Body of pancreas (tissue), 4 donors: ENCODE measurements at regions not wholly inside any gene's neighbourhood (a gene's known extent, or its start where the extent isn't known, plus 50 kb on each side); places are given as distances from the start of the nearest gene placed in this dataset.

Experiments used
- ATAC-seq: fragments of 150-250 bp; one replicate; pipeline ENCODE4 v1.9.1; 2016
- DNase-seq, 4 donors: peaks; one replicate each; pipeline ENCODE4 v3.0.0-alpha.2; 2019
- H3K27ac ChIP-seq, 4 donors: fragments of 200-600 bp; sonication (generic); 1 replicate in 3 of 4; 2 replicates in 1 of 4; pipeline versions ENCODE4 v1.5.1 to v1.6.1; 2016 to 2019; ENCODE audit warnings: mild to moderate bottlenecking in 1 of 4, mixed read lengths in 1 of 4, moderate library complexity in 1 of 4
- H3K27me3 ChIP-seq, 2 donors: fragments of 200-600 bp; sonication (generic); one replicate each; pipeline ENCODE4 v1.6.0; 2016; ENCODE audit warnings: mild to moderate bottlenecking in 1 of 2
- H3K36me3 ChIP-seq, 2 donors: fragments of 200-600 bp; sonication (generic); replicated peaks in 1 of 2; 2 replicates each; pipeline ENCODE4 v1.5.1; 2016; ENCODE audit warnings: low read depth in 2 of 2; ENCODE audit not compliant: insufficient read depth in 1 of 2
- H3K4me1 ChIP-seq: fragments of 200-600 bp; sonication (generic); one replicate; pipeline ENCODE4 v1.6.0; 2016
- H3K4me3 ChIP-seq, 2 donors: fragments of 200-600 bp; sonication (generic); 1 replicate in 1 of 2; 2 replicates in 1 of 2; pipeline ENCODE4 v1.5.1; 2016 to 2019
- H3K9me3 ChIP-seq, 3 donors: fragments of 200-600 bp; sonication (generic); 1 replicate in 2 of 3; 2 replicates in 1 of 3; pipeline ENCODE4 v1.5.1; 2016
- POLR2A ChIP-seq, 3 donors: fragments of 450-650 bp; IDR thresholded peaks; one replicate each; pipeline ENCODE4 v1.6.1; 2016; ENCODE audit warnings: antibody characterized with exemption in 3 of 3, mild to moderate bottlenecking in 2 of 3
- WGBS, 2 donors: methylation state at CpG; one replicate each; pipeline ENCODE4 v1.1.5; 2017; 5-methylcytosine and 5-hydroxymethylcytosine counted together
- intact Hi-C: fragments of 100-400 bp; cut with DNase I; formaldehyde crosslinking; loops from one replicate; pipeline ENCODE4 v1.15.1; 2023
- TF ChIP-seq, protein P1 (sequence below), 7 experiments: fragments of 450-650 bp in 4 of 7; fragments of 200-600 bp in 3 of 7; sonication (generic) in 3 of 7; IDR thresholded peaks; one replicate each; pipeline ENCODE4 v1.5.1; 2016 to 2019; ENCODE audit warnings: antibody characterized with exemption in 7 of 7

- DNase-seq (peak; percentile 98 to 99 (median 98)), ATAC-seq (peak; percentile 98)
- Histone ChIP-seq H3K4me1 (peaks cover 19% of the 10 kb centered on the region), H3K27ac (peak overlapping the region; percentile 66 to 81 (median 72)), H3K4me3 (no peak overlapping the region), H3K27me3 (no peaks in the 10 kb centered on the region), H3K36me3 (no peaks in the 10 kb centered on the region), H3K9me3 (no peaks in the 10 kb centered on the region)
- WGBS, 2 donors = 0 to 1% methylated on average over 4 of the region's 4 CpGs
- intact Hi-C loops = loop anchor here (10.0 kb wide), 2 partner anchors 123 to 193 kb away; partner anchors contain the start of gene GADD45A
- TF ChIP-seq, protein P1, sequence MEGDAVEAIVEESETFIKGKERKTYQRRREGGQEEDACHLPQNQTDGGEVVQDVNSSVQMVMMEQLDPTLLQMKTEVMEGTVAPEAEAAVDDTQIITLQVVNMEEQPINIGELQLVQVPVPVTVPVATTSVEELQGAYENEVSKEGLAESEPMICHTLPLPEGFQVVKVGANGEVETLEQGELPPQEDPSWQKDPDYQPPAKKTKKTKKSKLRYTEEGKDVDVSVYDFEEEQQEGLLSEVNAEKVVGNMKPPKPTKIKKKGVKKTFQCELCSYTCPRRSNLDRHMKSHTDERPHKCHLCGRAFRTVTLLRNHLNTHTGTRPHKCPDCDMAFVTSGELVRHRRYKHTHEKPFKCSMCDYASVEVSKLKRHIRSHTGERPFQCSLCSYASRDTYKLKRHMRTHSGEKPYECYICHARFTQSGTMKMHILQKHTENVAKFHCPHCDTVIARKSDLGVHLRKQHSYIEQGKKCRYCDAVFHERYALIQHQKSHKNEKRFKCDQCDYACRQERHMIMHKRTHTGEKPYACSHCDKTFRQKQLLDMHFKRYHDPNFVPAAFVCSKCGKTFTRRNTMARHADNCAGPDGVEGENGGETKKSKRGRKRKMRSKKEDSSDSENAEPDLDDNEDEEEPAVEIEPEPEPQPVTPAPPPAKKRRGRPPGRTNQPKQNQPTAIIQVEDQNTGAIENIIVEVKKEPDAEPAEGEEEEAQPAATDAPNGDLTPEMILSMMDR (IDR thresholded peaks at IDR 0.05) = peak; percentile 82 to 97 (median 95)
- TF ChIP-seq POLR2A (IDR thresholded peaks at IDR 0.05) = peak in 2 of 3 donors; percentile 21 to 31
These were observed 123.3 kb upstream of the GADD45A start for GRCh38 chr1:67561704-67562113.

DNA sequence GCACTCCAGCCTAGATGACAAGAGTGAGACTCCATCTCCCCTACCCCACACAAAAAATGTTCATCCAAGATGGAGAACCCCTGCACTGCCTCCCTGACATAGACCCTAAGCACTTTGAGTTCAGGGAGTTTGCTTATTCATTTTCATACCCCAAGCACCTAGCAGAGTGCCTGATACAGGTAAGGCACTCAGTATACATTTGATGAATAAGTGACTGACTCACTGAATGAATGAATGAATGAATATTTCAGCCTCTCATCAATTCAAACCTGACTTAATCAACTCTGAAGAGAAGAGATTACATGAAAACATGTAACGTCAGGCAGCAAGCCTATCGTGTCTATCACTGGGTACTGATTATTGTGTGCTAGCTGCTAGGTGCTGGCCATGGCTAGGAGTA is 121.3 kb upstream of the GADD45A start:
- Histone ChIP-seq H3K4me3 (no peak overlapping the region), H3K36me3 (no peaks in the 10 kb centered on the region), H3K9me3 (no peaks in the 10 kb centered on the region), H3K27me3 (no peaks in the 10 kb centered on the region), H3K4me1 (peaks cover 19% of the 10 kb centered on the region), H3K27ac (peak overlapping the region in 1 of 4 donors; percentile 28)
- DNase-seq (no peak), ATAC-seq (no peak)
- 86 to 88% methylated on average over 2 of the region's 2 CpGs for WGBS, 2 donors
- intact Hi-C loops = loop anchor here (10.0 kb wide), 2 partner anchors 121 to 191 kb away; partner anchors contain the start of gene GADD45A
- no peak for TF ChIP-seq POLR2A (IDR thresholded peaks at IDR 0.05)
- TF ChIP-seq, protein P1 (IDR thresholded peaks at IDR 0.05) = no peak

DNA sequence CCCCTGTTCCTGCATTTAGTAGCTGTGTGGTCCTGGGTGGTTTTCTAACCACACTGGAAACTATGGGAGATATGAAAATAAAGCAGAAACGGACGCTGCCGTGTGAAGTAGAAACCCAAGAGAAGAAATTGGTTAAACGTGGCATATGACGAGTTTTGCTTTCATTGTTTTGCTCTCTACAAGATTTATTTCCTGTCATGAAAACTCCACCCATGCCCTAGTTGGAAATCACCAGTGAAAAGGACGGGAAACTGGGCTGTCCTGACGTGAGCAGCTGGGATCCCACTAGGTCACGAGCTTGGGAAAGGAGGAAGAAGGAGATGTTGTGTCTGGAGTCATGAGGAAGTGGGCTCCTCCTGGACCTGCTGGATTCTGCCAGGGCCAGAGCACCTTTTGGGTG is 120.8 kb upstream of the GADD45A start:
- no peaks in the 10 kb centered on the region for H3K36me3 ChIP-seq
- H3K4me1 ChIP-seq = peaks cover 19% of the 10 kb centered on the region
- 68 to 71% methylated on average over 8 of the region's 8 CpGs for WGBS, 2 donors
- ATAC-seq = no peak
- no peak overlapping the region for H3K4me3 ChIP-seq
- TF ChIP-seq, protein P1 (IDR thresholded peaks at IDR 0.05) = no peak
- no peak for TF ChIP-seq POLR2A (IDR thresholded peaks at IDR 0.05)
- no peak for DNase-seq
- H3K9me3 ChIP-seq = no peaks in the 10 kb centered on the region
- H3K27ac ChIP-seq = peak overlapping the region in 1 of 4 donors; percentile 28
- intact Hi-C loops = loop anchor here (10.0 kb wide), 2 partner anchors 121 to 191 kb away; partner anchors contain the start of gene GADD45A
- no peaks in the 10 kb centered on the region for H3K27me3 ChIP-seq

DNA sequence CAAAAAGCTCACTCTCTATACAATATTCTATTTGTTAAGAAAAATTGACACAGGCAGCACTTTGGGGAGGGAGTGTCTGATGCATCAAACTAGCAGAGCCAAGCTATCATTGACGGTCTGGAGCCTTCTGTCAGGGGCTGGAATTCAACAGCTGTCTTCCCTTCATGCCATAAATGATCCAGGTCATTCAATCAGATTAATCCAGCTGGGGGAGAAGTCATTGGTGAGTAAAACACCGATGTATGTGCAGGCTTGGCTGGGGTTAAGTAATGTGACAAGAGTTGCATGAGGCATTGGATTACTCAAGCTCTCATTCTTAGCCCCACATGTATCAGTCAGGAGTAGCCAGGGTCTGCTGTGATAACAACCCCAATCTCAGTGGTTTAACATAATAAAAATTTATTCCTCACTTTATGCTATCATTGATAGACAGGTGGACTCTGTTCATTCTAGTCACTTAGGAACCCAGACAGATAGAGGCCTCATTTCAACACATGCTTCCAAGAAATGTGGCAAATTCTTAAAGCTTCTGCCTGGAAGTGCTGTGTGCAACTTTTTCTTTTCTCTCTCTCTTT is 118.1 kb upstream of the GADD45A start:
- intact Hi-C loops = loop anchor here (10.0 kb wide), 2 partner anchors 118 to 188 kb away; partner anchors contain the start of gene GADD45A

More for the DNA sequence above, 118.1 kb upstream of the GADD45A start:
- ATAC-seq (no peak), DNase-seq (no peak)
- H3K9me3 ChIP-seq = no peaks in the 10 kb centered on the region
- no peak overlapping the region for H3K27ac ChIP-seq
- 75 to 94% methylated on average over 2 of the region's 2 CpGs for WGBS, 2 donors
- no peak overlapping the region for H3K4me3 ChIP-seq
- H3K36me3 ChIP-seq = no peaks in the 10 kb centered on the region
- peaks cover 36% of the 10 kb centered on the region for H3K4me1 ChIP-seq
- no peaks in the 10 kb centered on the region for H3K27me3 ChIP-seq
- TF ChIP-seq POLR2A (IDR thresholded peaks at IDR 0.05) = no peak
- TF ChIP-seq, protein P1 (IDR thresholded peaks at IDR 0.05) = no peak
